ENCODE measurements at regions not wholly inside any gene's neighbourhood (a gene's known extent, or its start where the extent isn't known, plus 50 kb on each side); places are given as distances from the start of the nearest gene placed in this dataset.

DNA sequence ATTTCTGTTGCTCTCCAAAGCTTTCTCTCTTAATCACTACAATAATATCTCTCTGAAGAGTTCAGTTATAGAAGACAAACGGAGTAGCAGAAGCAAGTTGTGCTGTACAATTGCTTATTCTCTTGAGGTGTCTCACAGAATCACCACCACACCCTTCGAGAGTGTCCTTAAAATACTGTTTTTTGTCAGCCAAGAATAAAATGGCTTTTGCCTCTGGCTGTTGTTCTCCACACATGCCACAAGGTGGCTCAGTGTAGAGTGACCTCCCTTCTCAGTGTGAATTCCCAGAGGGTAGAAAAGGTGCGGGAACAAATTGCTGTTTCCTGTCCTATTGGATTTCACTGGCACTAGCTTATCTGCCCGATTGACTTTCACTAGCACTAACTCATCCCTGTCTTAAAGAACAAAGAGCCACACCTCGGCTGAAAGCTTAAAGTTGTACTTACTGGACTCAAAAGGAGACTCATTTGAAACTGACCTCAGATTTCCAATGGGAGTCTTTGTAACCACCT lies 134.2 kb upstream of the SATB1 start:
- Histone ChIP-seq H2BK20ac (ENCODE audit: low read length) (no peak overlapping the region), H3K4me3 (ENCODE audit: extremely low read depth in 1 of 4, insufficient read depth in 2 of 4, low read depth in 3 of 4, low read length in 4 of 4) (no peak overlapping the region), H3K4me1 (replicated peaks in 1 of 4; ENCODE audit: control insufficient read depth in 3 of 4, insufficient read depth in 4 of 4, low read length in 3 of 4) (peaks cover 0 to 5% (median 0%) of the 10 kb centered on the region in 4 experiments; a peak in 1 of 7 replicates), H2BK120ac (replicated peaks; ENCODE audit: low read depth, low read length) (no peak overlapping the region), H3K27ac (ENCODE audit: low read depth, low read length) (no peak overlapping the region), H3K79me1 (ENCODE audit: low read depth, low read length) (no peaks in the 10 kb centered on the region), H3K9me3 (ENCODE audit: insufficient read depth in 2 of 2, low read depth in 1 of 2, low read length in 1 of 2) (no peaks in the 10 kb centered on the region), H2BK15ac (ENCODE audit: low read length) (no peak overlapping the region), H3K9ac (replicated peaks in 1 of 4; ENCODE audit: extremely low read depth in 1 of 4, low read depth in 3 of 4, low read length in 3 of 4) (no peak overlapping the region), H3K18ac (ENCODE audit: extremely low read depth, low read length) (0 out of 2 replicates have a peak overlapping the region, but pooled peaks have one; percentile 15), H2AK5ac (ENCODE audit: low read depth, low read length) (no peak overlapping the region), H3K56ac (replicated peaks; ENCODE audit: insufficient read length, low read depth, low read length) (no peak overlapping the region), H2AFZ (ENCODE audit: low read length) (peak overlapping the region; percentile 99), H3K27me3 (replicated peaks in 1 of 4; ENCODE audit: control insufficient read depth in 3 of 4, extremely low read depth in 1 of 4, insufficient read depth in 3 of 4, low read length in 3 of 4) (no peaks in the 10 kb centered on the region), H3K23me2 (ENCODE audit: low read depth, low read length) (no peaks in the 10 kb centered on the region), H2BK12ac (ENCODE audit: low read depth, low read length) (no peak overlapping the region), H4K91ac (replicated peaks; ENCODE audit: insufficient read length, low read length) (no peak overlapping the region), H3K4me2 (ENCODE audit: insufficient read depth in 1 of 2, low read depth in 2 of 2, low read length in 2 of 2) (no peak overlapping the region), H3K14ac (ENCODE audit: insufficient read length) (no peak overlapping the region), H4K5ac (ENCODE audit: insufficient read length, low read depth, low read length) (no peak overlapping the region), H3K23ac (ENCODE audit: insufficient read length) (no peak overlapping the region), H4K20me1 (replicated peaks in 1 of 2; ENCODE audit: control insufficient read depth in 1 of 2, insufficient read depth in 2 of 2, low read length in 2 of 2) (no peaks in the 10 kb centered on the region), H4K8ac (ENCODE audit: extremely low read depth, insufficient read depth, low read length) (no peak overlapping the region), H3K79me2 (ENCODE audit: control insufficient read depth in 1 of 2, insufficient read depth in 2 of 2, low read length in 2 of 2) (no peaks in the 10 kb centered on the region), H3K4ac (replicated peaks; ENCODE audit: insufficient read length, low read depth, low read length) (no peak overlapping the region), H3K36me3 (ENCODE audit: control insufficient read depth in 2 of 4, insufficient read depth in 4 of 4, low read length in 3 of 4) (no peaks in the 10 kb centered on the region), H2BK5ac (ENCODE audit: low read depth, low read length) (no peak overlapping the region)
- CTCF ChIA-PET (ENCODE audit: partially characterized antibody): interaction anchor here (0.7 to 5.1 kb wide), 51 partner anchors 11 to 663 kb away, joined by 3 to 42 read pairs (median 4); no protein-coding TSS in a partner anchor
- 38% methylated on average over 5 of the region's 5 CpGs; no CpG with 5 or more reads in 1 of the 2 experiments for WGBS, 2 experiments (ENCODE audit: extremely low coverage in 1 of 2, insufficient coverage in 1 of 2, insufficient read length in 1 of 2, insufficient replicate concordance in 2 of 2, low coverage in 1 of 2, low lambda C conversion rate in 2 of 2, missing lambda C conversion rate in 1 of 2)
- DNase-seq (ENCODE audit: low read depth in 1 of 2, low spot score in 2 of 2) (peak; percentile 27 to 52), FAIRE-seq (peak; percentile 99)
- POLR2A ChIA-PET (ENCODE audit: partially characterized antibody): no interaction called here
- TF ChIP-seq, protein P1, sequence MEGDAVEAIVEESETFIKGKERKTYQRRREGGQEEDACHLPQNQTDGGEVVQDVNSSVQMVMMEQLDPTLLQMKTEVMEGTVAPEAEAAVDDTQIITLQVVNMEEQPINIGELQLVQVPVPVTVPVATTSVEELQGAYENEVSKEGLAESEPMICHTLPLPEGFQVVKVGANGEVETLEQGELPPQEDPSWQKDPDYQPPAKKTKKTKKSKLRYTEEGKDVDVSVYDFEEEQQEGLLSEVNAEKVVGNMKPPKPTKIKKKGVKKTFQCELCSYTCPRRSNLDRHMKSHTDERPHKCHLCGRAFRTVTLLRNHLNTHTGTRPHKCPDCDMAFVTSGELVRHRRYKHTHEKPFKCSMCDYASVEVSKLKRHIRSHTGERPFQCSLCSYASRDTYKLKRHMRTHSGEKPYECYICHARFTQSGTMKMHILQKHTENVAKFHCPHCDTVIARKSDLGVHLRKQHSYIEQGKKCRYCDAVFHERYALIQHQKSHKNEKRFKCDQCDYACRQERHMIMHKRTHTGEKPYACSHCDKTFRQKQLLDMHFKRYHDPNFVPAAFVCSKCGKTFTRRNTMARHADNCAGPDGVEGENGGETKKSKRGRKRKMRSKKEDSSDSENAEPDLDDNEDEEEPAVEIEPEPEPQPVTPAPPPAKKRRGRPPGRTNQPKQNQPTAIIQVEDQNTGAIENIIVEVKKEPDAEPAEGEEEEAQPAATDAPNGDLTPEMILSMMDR (IDR thresholded peaks at IDR 0.05; ENCODE audit: control extremely low read depth in 1 of 3, insufficient read depth in 1 of 3, low read depth in 1 of 3, low read length in 3 of 3): peak; percentile 30 to 78 (median 78)
- TF ChIP-seq KDM4A (IDR thresholded peaks at IDR 0.05; ENCODE audit: low read depth, low read length, severe bottlenecking) (no peak), EP300 (IDR thresholded peaks at IDR 0.05; ENCODE audit: borderline replicate concordance in 1 of 2, low read depth in 2 of 2, low read length in 2 of 2) (no peak), MAFK (IDR thresholded peaks at IDR 0.05; ENCODE audit: low read depth, low read length) (no peak), TAF7 (optimal IDR thresholded peaks at IDR 0.05; ENCODE audit: borderline replicate concordance, low read depth, low read length) (no peak), CHD1 (IDR thresholded peaks at IDR 0.05; ENCODE audit: low read depth, low read length) (no peak), KDM5A (IDR thresholded peaks at IDR 0.05; ENCODE audit: low read length) (no peak), YY1 (IDR thresholded peaks at IDR 0.05; ENCODE audit: low read depth, low read length) (peak; percentile 57; the same call in 1 of the 2 replicates), JUN (IDR thresholded peaks at IDR 0.05; ENCODE audit: low read depth, low read length) (no peak)
- TF ChIP-seq, protein P2, sequence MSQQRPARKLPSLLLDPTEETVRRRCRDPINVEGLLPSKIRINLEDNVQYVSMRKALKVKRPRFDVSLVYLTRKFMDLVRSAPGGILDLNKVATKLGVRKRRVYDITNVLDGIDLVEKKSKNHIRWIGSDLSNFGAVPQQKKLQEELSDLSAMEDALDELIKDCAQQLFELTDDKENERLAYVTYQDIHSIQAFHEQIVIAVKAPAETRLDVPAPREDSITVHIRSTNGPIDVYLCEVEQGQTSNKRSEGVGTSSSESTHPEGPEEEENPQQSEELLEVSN (IDR thresholded peaks at IDR 0.05): no peak

Measured in H1 (cell line).